SK-N-SH treated with all-trans-retinoic acid at 6 μM for 48 hours (cell line): ENCODE measurements at regions not wholly inside any gene's neighbourhood (a gene's known extent, or its start where the extent isn't known, plus 50 kb on each side); places are given as distances from the start of the nearest gene placed in this dataset.

Experiments
- ATAC-seq: fragments of 200-7000 bp; cut with Tn5 transposase; 3 replicates; pipeline ENCODE4 v1.9.1; 2020; ENCODE audit warnings: mild to moderate bottlenecking, moderate library complexity
- BACH2 ChIP-seq: fragments of 250-450 bp; sonication (Bioruptor Pico); IDR thresholded peaks from 2 replicates; pipeline ENCODE4 v1.9.0; 2021; ENCODE audit warnings: mild to moderate bottlenecking, borderline replicate concordance
- CREB5 ChIP-seq: fragments of 250-450 bp; sonication (Bioruptor Pico); IDR thresholded peaks from 2 replicates; pipeline ENCODE4 v1.5.1; 2020; ENCODE audit warnings: low read depth, mild to moderate bottlenecking, moderate library complexity
- CSDC2 ChIP-seq: fragments of 250-450 bp; sonication (Bioruptor Pico); IDR thresholded peaks from 2 replicates; pipeline ENCODE4 v1.5.0; 2020; ENCODE audit warnings: mild to moderate bottlenecking, moderate library complexity
- CSRNP3 ChIP-seq: fragments of 250-450 bp; sonication (Bioruptor Pico); IDR thresholded peaks from 2 replicates; pipeline ENCODE4 v1.5.1; 2021; ENCODE audit warnings: mild to moderate bottlenecking, moderate library complexity
- ESRRG ChIP-seq: fragments of 250-450 bp; sonication (Bioruptor Pico); IDR thresholded peaks from 2 replicates; pipeline ENCODE4 v1.6.1; 2021; ENCODE audit warnings: mild to moderate bottlenecking
- GLIS3 ChIP-seq: fragments of 250-450 bp; sonication (Bioruptor Pico); IDR thresholded peaks from 2 replicates; pipeline ENCODE4 v1.5.0; 2020; ENCODE audit warnings: mild to moderate bottlenecking, moderate library complexity
- ISL1 ChIP-seq: fragments of 250-450 bp; sonication (Bioruptor Pico); IDR thresholded peaks from 2 replicates; pipeline ENCODE4 v2.1.2; 2022; ENCODE audit warnings: mild to moderate bottlenecking, moderate library complexity
- OSR1 ChIP-seq: fragments of 250-450 bp; sonication (Bioruptor Pico); IDR thresholded peaks from 2 replicates; pipeline ENCODE4 v1.8.0; 2022; ENCODE audit warnings: moderate library complexity, mild to moderate bottlenecking, inconsistent platforms
- PATZ1 ChIP-seq: fragments of 250-450 bp; sonication (Bioruptor Pico); IDR thresholded peaks from 2 replicates; pipeline ENCODE4 v1.8.0; 2020; ENCODE audit warnings: mild to moderate bottlenecking, moderate library complexity, borderline replicate concordance
- POU6F1 ChIP-seq: fragments of 250-450 bp; sonication (Bioruptor Pico); IDR thresholded peaks from 2 replicates; pipeline ENCODE4 v1.8.0; 2021; ENCODE audit warnings: low read depth, mild to moderate bottlenecking, moderate library complexity, borderline replicate concordance
- PPARA ChIP-seq: fragments of 250-450 bp; sonication (Bioruptor Pico); IDR thresholded peaks from 2 replicates; pipeline ENCODE4 v1.5.0; 2020; ENCODE audit warnings: mild to moderate bottlenecking, borderline replicate concordance
- RARB ChIP-seq: fragments of 250-450 bp; sonication (Bioruptor Pico); IDR thresholded peaks from 2 replicates; pipeline ENCODE4 v1.8.0; 2021; ENCODE audit warnings: mild to moderate bottlenecking, moderate library complexity
- SNAI2 ChIP-seq: fragments of 250-450 bp; sonication (Bioruptor Pico); IDR thresholded peaks from 2 replicates; pipeline ENCODE4 v1.5.0; 2020; ENCODE audit warnings: mild to moderate bottlenecking, moderate library complexity
- TCF4 ChIP-seq: fragments of 250-450 bp; sonication (Bioruptor Pico); IDR thresholded peaks from 2 replicates; pipeline ENCODE4 v1.8.0; 2021; ENCODE audit warnings: mild to moderate bottlenecking, moderate library complexity, borderline replicate concordance
- TOX ChIP-seq: fragments of 250-450 bp; sonication (Bioruptor Pico); IDR thresholded peaks from 2 replicates; pipeline ENCODE4 v1.8.0; 2021; ENCODE audit warnings: mild to moderate bottlenecking, moderate library complexity, borderline replicate concordance
- TSHZ2 ChIP-seq: fragments of 250-450 bp; sonication (Bioruptor Pico); IDR thresholded peaks from 2 replicates; pipeline ENCODE4 v1.5.0; 2020; ENCODE audit warnings: mild to moderate bottlenecking, moderate library complexity
- ZC3H10 ChIP-seq: fragments of 250-450 bp; sonication (Bioruptor Pico); IDR thresholded peaks from 2 replicates; pipeline ENCODE4 v1.5.1; 2021; ENCODE audit warnings: mild to moderate bottlenecking, moderate library complexity
- ZFP3 ChIP-seq: fragments of 250-450 bp; sonication (Bioruptor Pico); IDR thresholded peaks from 2 replicates; pipeline ENCODE4 v1.5.0; 2020; ENCODE audit warnings: mild to moderate bottlenecking, moderate library complexity
- ZFP30 ChIP-seq: fragments of 450-650 bp; formaldehyde crosslinking; IDR thresholded peaks from 2 replicates; pipeline ENCODE4 v1.5.0; 2022; ENCODE audit warnings: mild to moderate bottlenecking, moderate library complexity
- ZNF565 ChIP-seq: fragments of 450-650 bp; formaldehyde crosslinking; conservative IDR thresholded peaks from 2 replicates; pipeline ENCODE4 v1.5.0; 2020; ENCODE audit warnings: low read depth, mild to moderate bottlenecking, moderate library complexity
- ZNF70 ChIP-seq: fragments of 450-650 bp; formaldehyde crosslinking; IDR thresholded peaks from 2 replicates; pipeline ENCODE4 v1.5.0; 2020; ENCODE audit warnings: mild to moderate bottlenecking, moderate library complexity
- ZNF8 ChIP-seq: fragments of 450-650 bp; formaldehyde crosslinking; IDR thresholded peaks from 2 replicates; pipeline ENCODE4 v1.5.0; 2020; ENCODE audit warnings: mild to moderate bottlenecking, moderate library complexity

DNA sequence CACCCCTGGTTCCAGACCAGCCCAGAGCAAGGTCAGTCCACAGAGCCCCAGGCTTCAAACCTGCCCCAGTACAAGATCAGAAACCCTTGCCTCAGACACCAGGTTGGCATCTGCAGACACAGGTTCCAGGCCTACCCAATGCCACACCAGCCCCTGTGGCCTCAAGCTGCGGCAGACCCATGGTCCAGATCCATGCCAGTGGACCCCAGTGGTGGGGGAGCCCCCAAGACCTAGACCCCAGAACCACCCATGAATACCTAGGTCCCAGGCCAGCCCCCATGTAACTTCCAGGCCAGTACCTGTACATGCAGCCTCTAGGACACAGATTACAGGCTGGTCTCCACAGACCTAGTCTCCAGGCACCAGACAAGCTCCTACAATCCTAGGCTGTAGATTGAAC is 1019.3 kb downstream of the JRKL start:
- TF ChIP-seq PPARA (CRISPR knock-in tag) (no peak), ESRRG (CRISPR knock-in tag) (no peak), TSHZ2 (CRISPR knock-in tag) (no peak), POU6F1 (no peak), ZNF565 (CRISPR knock-in tag) (no peak), BACH2 (CRISPR knock-in tag) (no peak), TCF4 (CRISPR knock-in tag) (no peak), ZFP3 (no peak), OSR1 (no peak), CSDC2 (CRISPR knock-in tag) (no peak), SNAI2 (CRISPR knock-in tag) (no peak), CSRNP3 (no peak), ZC3H10 (CRISPR knock-in tag) (no peak), ZFP30 (CRISPR knock-in tag) (no peak), ZNF70 (no peak), RARB (CRISPR knock-in tag) (no peak), PATZ1 (no peak), ISL1 (CRISPR knock-in tag) (no peak), CREB5 (CRISPR knock-in tag) (no peak), GLIS3 (no peak)
- TF ChIP-seq, all 23 proteins: peak for 0
- ATAC-seq: no peak

- TF ChIP-seq TSHZ2 (CRISPR knock-in tag): no peak
- TF ChIP-seq ZC3H10 (CRISPR knock-in tag): no peak
- TF ChIP-seq, all 23 proteins: peak for 0
- ATAC-seq: no peak
Measured at GRCh38 chr11:97414801-97415200, 1025.0 kb downstream of the JRKL start.

- no peak for ATAC-seq
- TF ChIP-seq OSR1: no peak
- TF ChIP-seq SNAI2 (CRISPR knock-in tag): no peak
- no peak for TF ChIP-seq ZNF8 (CRISPR knock-in tag)
- no peak for TF ChIP-seq POU6F1
- no peak for TF ChIP-seq TSHZ2 (CRISPR knock-in tag)
- TF ChIP-seq TCF4 (CRISPR knock-in tag): no peak
- no peak for TF ChIP-seq BACH2 (CRISPR knock-in tag)
- TF ChIP-seq ESRRG (CRISPR knock-in tag): no peak
- no peak for TF ChIP-seq ZNF565 (CRISPR knock-in tag)
- TF ChIP-seq TOX (CRISPR knock-in tag): no peak
- TF ChIP-seq PPARA (CRISPR knock-in tag): no peak
Measured at GRCh38 chr11:97419729-97420128, 1029.9 kb downstream of the JRKL start.
